H9 (cell line): ENCODE measurements at regions not wholly inside any gene's neighbourhood (a gene's known extent, or its start where the extent isn't known, plus 50 kb on each side); places are given as distances from the start of the nearest gene placed in this dataset.

Experiments
- DNase-seq: peaks from one replicate; pipeline ENCODE4 v3.0.0-alpha.2; 2017
- H2AFZ ChIP-seq: one replicate; pipeline ENCODE4 v1.6.1; 2013; ENCODE audit warnings: mild to moderate bottlenecking, low read length, control low read depth, moderate library complexity
- H2AK5ac ChIP-seq: 2 replicates; pipeline ENCODE4 v1.6.1; 2013; ENCODE audit warnings: low read length, control low read depth, mixed read lengths; ENCODE audit not compliant: insufficient read length
- H2BK120ac ChIP-seq: one replicate; pipeline ENCODE4 v1.6.1; 2013; ENCODE audit warnings: low read depth, mild to moderate bottlenecking, low read length, control low read depth, inconsistent platforms; ENCODE audit not compliant: poor library complexity, severe bottlenecking
- H2BK12ac ChIP-seq: 2 replicates; pipeline ENCODE4 v1.6.1; 2013; ENCODE audit warnings: low read length, control low read depth, mixed read lengths, low read depth; ENCODE audit not compliant: insufficient read length
- H2BK15ac ChIP-seq: 2 replicates; pipeline ENCODE4 v1.6.1; 2013; ENCODE audit warnings: low read depth, low read length, control low read depth
- H2BK20ac ChIP-seq: one replicate; pipeline ENCODE4 v1.6.1; 2013; ENCODE audit warnings: low read depth, mild to moderate bottlenecking, low read length, control low read depth, inconsistent platforms; ENCODE audit not compliant: poor library complexity, severe bottlenecking
- H2BK5ac ChIP-seq: 2 replicates; pipeline ENCODE4 v1.6.1; 2013; ENCODE audit warnings: low read length, control low read depth, mixed read lengths; ENCODE audit not compliant: insufficient read length
- H3K14ac ChIP-seq: 2 replicates; pipeline ENCODE4 v1.6.1; 2013; ENCODE audit warnings: low read length, control low read depth; ENCODE audit not compliant: insufficient read depth
- H3K18ac ChIP-seq: 2 replicates; pipeline ENCODE4 v1.6.1; 2013; ENCODE audit warnings: low read depth, mild to moderate bottlenecking, mixed read lengths, low read length, control low read depth; ENCODE audit not compliant: insufficient read length
- H3K23ac ChIP-seq: 2 replicates; pipeline ENCODE4 v1.6.1; 2013; ENCODE audit warnings: low read length, control low read depth, mixed read lengths, low read depth; ENCODE audit not compliant: insufficient read length
- H3K23me2 ChIP-seq: 2 replicates; pipeline ENCODE4 v1.6.1; 2013; ENCODE audit warnings: low read depth, mild to moderate bottlenecking, mixed read lengths, low read length, control low read depth; ENCODE audit not compliant: insufficient read length, poor library complexity, severe bottlenecking
- H3K27ac ChIP-seq: 2 replicates; pipeline ENCODE4 v1.5.1; 2013; ENCODE audit warnings: low read length, control low read depth, mixed read lengths, low read depth; ENCODE audit not compliant: insufficient read length
- H3K27me3 ChIP-seq: 2 replicates; pipeline ENCODE4 v1.6.1; 2013; ENCODE audit warnings: low read length, control low read depth, inconsistent platforms; ENCODE audit not compliant: insufficient read depth
- H3K4ac ChIP-seq: 2 replicates; pipeline ENCODE4 v1.6.1; 2013; ENCODE audit warnings: low read depth, mild to moderate bottlenecking, control low read depth, inconsistent platforms, low read length, moderate library complexity
- H3K4me1 ChIP-seq: 2 replicates; pipeline ENCODE4 v1.6.1; 2013; ENCODE audit warnings: low read length, control low read depth, inconsistent platforms; ENCODE audit not compliant: insufficient read depth
- H3K4me2 ChIP-seq: 2 replicates; pipeline ENCODE4 v1.6.1; 2013; ENCODE audit warnings: low read length, control low read depth, mixed read lengths; ENCODE audit not compliant: insufficient read length, insufficient read depth
- H3K56ac ChIP-seq: 2 replicates; pipeline ENCODE4 v1.6.1; 2013; ENCODE audit warnings: low read depth, mild to moderate bottlenecking, mixed read lengths, low read length, control low read depth; ENCODE audit not compliant: insufficient read length
- H3K79me1 ChIP-seq: 2 replicates; pipeline ENCODE4 v1.6.1; 2013; ENCODE audit warnings: low read depth, mild to moderate bottlenecking, moderate library complexity, low read length, control low read depth, inconsistent platforms; ENCODE audit not compliant: insufficient read depth, poor library complexity, severe bottlenecking
- H3K79me2 ChIP-seq: 2 replicates; pipeline ENCODE4 v1.6.1; 2013; ENCODE audit warnings: low read length, control low read depth, inconsistent platforms; ENCODE audit not compliant: insufficient read depth
- H3K9ac ChIP-seq: 2 replicates; pipeline ENCODE4 v1.6.1; 2013; ENCODE audit warnings: low read length, control low read depth, mixed read lengths; ENCODE audit not compliant: insufficient read length; ENCODE audit errors: extremely low read depth
- H3K9me3 ChIP-seq: one replicate; pipeline ENCODE4 v1.6.1; 2013; ENCODE audit warnings: low read depth, low read length, inconsistent platforms; ENCODE audit not compliant: control insufficient read depth
- H3T11ph ChIP-seq: one replicate; pipeline ENCODE4 v1.6.1; 2013; ENCODE audit warnings: mild to moderate bottlenecking, low read length, control low read depth, inconsistent platforms
- H4K20me1 ChIP-seq: one replicate; pipeline ENCODE4 v1.6.1; 2013; ENCODE audit not compliant: control insufficient read depth, insufficient read length, insufficient read depth
- H4K5ac ChIP-seq: 2 replicates; pipeline ENCODE4 v1.6.1; 2013; ENCODE audit warnings: low read depth, mild to moderate bottlenecking, mixed read lengths, low read length, control low read depth; ENCODE audit not compliant: insufficient read length
- H4K8ac ChIP-seq: replicated peaks from 2 replicates; pipeline ENCODE4 v1.6.1; 2013; ENCODE audit warnings: low read length, control low read depth, mixed read lengths, low read depth; ENCODE audit not compliant: insufficient read length
- H4K91ac ChIP-seq: 2 replicates; pipeline ENCODE4 v1.6.1; 2013; ENCODE audit warnings: low read depth, mild to moderate bottlenecking, moderate library complexity, mixed read lengths, low read length, control low read depth; ENCODE audit not compliant: insufficient read length
- H3K27ac Mint-ChIP-seq, 3 experiments: 2 replicates in 2 of 3; 3 replicates in 1 of 3; pipeline ENCODE4 v1.8.0; 2020 to 2021; ENCODE audit warnings: mixed read lengths in 3 of 3, mild to moderate bottlenecking in 1 of 3, moderate library complexity in 1 of 3
- H3K27me3 Mint-ChIP-seq: 2 replicates; pipeline ENCODE4 v1.8.0; 2021; ENCODE audit warnings: low read depth, mild to moderate bottlenecking, moderate library complexity, mixed read lengths
- H3K36me3 Mint-ChIP-seq, 3 experiments: 2 replicates in 2 of 3; 3 replicates in 1 of 3; pipeline ENCODE4 v1.8.0; 2020 to 2021; ENCODE audit warnings: low read depth in 3 of 3, mixed read lengths in 3 of 3; ENCODE audit not compliant: insufficient read depth in 1 of 3
- H3K4me1 Mint-ChIP-seq, 2 experiments: 2 replicates each; pipeline ENCODE4 v1.8.0; 2020; ENCODE audit warnings: mixed read lengths in 2 of 2
- H3K4me3 Mint-ChIP-seq, 2 experiments: 2 replicates in 1 of 2; 3 replicates in 1 of 2; pipeline ENCODE4 v1.8.0; 2020 to 2021; ENCODE audit warnings: mild to moderate bottlenecking in 2 of 2, mixed read lengths in 2 of 2, moderate library complexity in 1 of 2
- H3K9me3 Mint-ChIP-seq, 2 experiments: 2 replicates in 1 of 2; 3 replicates in 1 of 2; pipeline ENCODE4 v1.8.0; 2020; ENCODE audit warnings: mild to moderate bottlenecking in 2 of 2, mixed read lengths in 2 of 2, moderate library complexity in 1 of 2
- CTCF ChIP-seq: fragments of 200-600 bp; sonication (generic); conservative IDR thresholded peaks from 3 replicates; pipeline ENCODE4 v1.8.0; 2021; ENCODE audit warnings: antibody characterized with exemption, mild to moderate bottlenecking
- WGBS: extraction: QIAGEN DNeasy Blood & Tissue Kit; methylation state at CpG from one replicate; pipeline ENCODE4 v1.1.7; 2013; ENCODE audit warnings: missing lambda C conversion rate, low lambda C conversion rate, mixed read lengths; ENCODE audit not compliant: insufficient read length; ENCODE audit errors: extremely low coverage; 5-methylcytosine and 5-hydroxymethylcytosine counted together

- H3K27me3 ChIP-seq = no peaks in the 10 kb centered on the region
- H3K9ac ChIP-seq = no peak overlapping the region
- Mint-ChIP-seq H3K27ac (no peak overlapping the region; a peak in 1 of 7 replicates), H3K4me1 (0 out of 4 replicates have a peak, but pooled peaks cover 0 to 3% of the 10 kb centered on the region in 2 experiments), H3K27me3 (no peaks in the 10 kb centered on the region), H3K4me3 (no peak overlapping the region), H3K9me3 (peaks cover 0 to 2% of the 10 kb centered on the region in 2 experiments; a peak in 2 of 5 replicates), H3K36me3 (0 out of 7 replicates have a peak, but pooled peaks cover 0 to 4% (median 0%) of the 10 kb centered on the region in 3 experiments)
- H3K79me1 ChIP-seq = no peaks in the 10 kb centered on the region
- no peak overlapping the region for H4K91ac ChIP-seq
- H4K8ac ChIP-seq = no peak overlapping the region
- no peak overlapping the region for H3K18ac ChIP-seq
- H3K79me2 ChIP-seq = no peaks in the 10 kb centered on the region
- no peak overlapping the region for H2BK5ac ChIP-seq
- H3K56ac ChIP-seq = no peak overlapping the region
- TF ChIP-seq CTCF = no peak
- H3K23me2 ChIP-seq = no peaks in the 10 kb centered on the region
- no peaks in the 10 kb centered on the region for H3K4me1 ChIP-seq
- no peak overlapping the region for H3K4me2 ChIP-seq
- H2BK120ac ChIP-seq = no peak overlapping the region
- H2BK20ac ChIP-seq = no peak overlapping the region
- H4K20me1 ChIP-seq = no peaks in the 10 kb centered on the region
- no peak for DNase-seq
- H3K9me3 ChIP-seq = no peaks in the 10 kb centered on the region
- H3T11ph ChIP-seq = no peak overlapping the region
- H2BK15ac ChIP-seq = no peak overlapping the region
- no peak overlapping the region for H3K23ac ChIP-seq
- no peak overlapping the region for H3K27ac ChIP-seq
- H2BK12ac ChIP-seq = no peak overlapping the region
- no peak overlapping the region for H3K4ac ChIP-seq
- no peak overlapping the region for H3K14ac ChIP-seq
- no peak overlapping the region for H4K5ac ChIP-seq
- no peak overlapping the region for H2AK5ac ChIP-seq
- no peak overlapping the region for H2AFZ ChIP-seq
- WGBS = no CpG with 5 or more reads among the region's 3 CpGs
Measured at GRCh38 chr1:193487722-193488121, 301.3 kb upstream of the B3GALT2 start.
